GM21367 (cell line): ENCODE measurements at regions not wholly inside any gene's neighbourhood (a gene's known extent, or its start where the extent isn't known, plus 50 kb on each side); places are given as distances from the start of the nearest gene placed in this dataset.
"Not testable (repeated sequence)": the region's sequence is repeated elsewhere in the genome, so short reads cannot be mapped to it uniquely, and the experiment has no call there.

Experiments
- ATAC-seq: cut with Tn5 transposase; IDR thresholded peaks from one replicate; pipeline ENCODE4 v1.9.1; 2021; ENCODE audit not compliant: unreplicated experiment

GRCh38 chr21:15301014-15301413 lies 236.2 kb upstream of the NRIP1 start:
- no peak for ATAC-seq

- ATAC-seq, result no peak
These were observed 236.9 kb upstream of the NRIP1 start for GRCh38 chr21:15301736-15302135.

GRCh38 chr21:15306271-15306670 lies 241.5 kb upstream of the NRIP1 start:
- ATAC-seq, result no peak

- no peak for ATAC-seq
These were observed 243.5 kb upstream of the NRIP1 start for GRCh38 chr21:15308333-15308732.

GRCh38 chr21:15309022-15309590 lies 244.3 kb upstream of the NRIP1 start:
- no peak for ATAC-seq

GRCh38 chr21:15309721-15310120 lies 244.9 kb upstream of the NRIP1 start:
- ATAC-seq, result no peak

- ATAC-seq, result no peak
These were observed 246.7 kb upstream of the NRIP1 start for GRCh38 chr21:15311510-15311909.

GRCh38 chr21:15317034-15317433 lies 252.2 kb upstream of the NRIP1 start:
- not testable (repeated sequence) for ATAC-seq

GRCh38 chr21:15319727-15320126 lies 254.9 kb upstream of the NRIP1 start:
- no peak for ATAC-seq

- no peak for ATAC-seq
These were observed 259.7 kb upstream of the NRIP1 start for GRCh38 chr21:15324542-15324941.

GRCh38 chr21:15326032-15326867 lies 261.4 kb upstream of the NRIP1 start:
- no peak for ATAC-seq

- no peak for ATAC-seq
These were observed 263.0 kb upstream of the NRIP1 start for GRCh38 chr21:15327637-15328265.

- ATAC-seq, result no peak
These were observed 264.4 kb upstream of the NRIP1 start for GRCh38 chr21:15329191-15329590.

- no peak for ATAC-seq
These were observed 266.1 kb upstream of the NRIP1 start for GRCh38 chr21:15330872-15331271.

- no peak for ATAC-seq
These were observed 267.8 kb upstream of the NRIP1 start for GRCh38 chr21:15332572-15332971.

GRCh38 chr21:15333136-15333710 lies 268.4 kb upstream of the NRIP1 start:
- ATAC-seq, result no peak

GRCh38 chr21:15333951-15334350 lies 269.2 kb upstream of the NRIP1 start:
- ATAC-seq, result no peak

GRCh38 chr21:15343066-15343465 lies 278.3 kb upstream of the NRIP1 start:
- no peak for ATAC-seq

GRCh38 chr21:15352009-15352408 lies 287.2 kb upstream of the NRIP1 start:
- ATAC-seq, result no peak

- ATAC-seq, result no peak
These were observed 288.7 kb upstream of the NRIP1 start for GRCh38 chr21:15353546-15353945.

- no peak for ATAC-seq
These were observed 289.7 kb upstream of the NRIP1 start for GRCh38 chr21:15354516-15354915.

- no peak for ATAC-seq
These were observed 290.3 kb upstream of the NRIP1 start for GRCh38 chr21:15355066-15355465.
